SK-N-SH treated with all-trans-retinoic acid at 6 μM for 48 hours (cell line): ENCODE measurements at regions not wholly inside any gene's neighbourhood (a gene's known extent, or its start where the extent isn't known, plus 50 kb on each side); places are given as distances from the start of the nearest gene placed in this dataset.

Experiments
- ATAC-seq: fragments of 200-7000 bp; cut with Tn5 transposase; 3 replicates; pipeline ENCODE4 v1.9.1; 2020; ENCODE audit warnings: mild to moderate bottlenecking, moderate library complexity
- ARNTL ChIP-seq: fragments of 450-650 bp; formaldehyde crosslinking; IDR thresholded peaks from 2 replicates; pipeline ENCODE4 v1.5.0; 2020; ENCODE audit warnings: low read depth, mild to moderate bottlenecking, moderate library complexity, borderline replicate concordance
- BACH2 ChIP-seq: fragments of 250-450 bp; sonication (Bioruptor Pico); IDR thresholded peaks from 2 replicates; pipeline ENCODE4 v1.9.0; 2021; ENCODE audit warnings: mild to moderate bottlenecking, borderline replicate concordance
- CREB5 ChIP-seq: fragments of 250-450 bp; sonication (Bioruptor Pico); IDR thresholded peaks from 2 replicates; pipeline ENCODE4 v1.5.1; 2020; ENCODE audit warnings: low read depth, mild to moderate bottlenecking, moderate library complexity
- CSDC2 ChIP-seq: fragments of 250-450 bp; sonication (Bioruptor Pico); IDR thresholded peaks from 2 replicates; pipeline ENCODE4 v1.5.0; 2020; ENCODE audit warnings: mild to moderate bottlenecking, moderate library complexity
- ESRRG ChIP-seq: fragments of 250-450 bp; sonication (Bioruptor Pico); IDR thresholded peaks from 2 replicates; pipeline ENCODE4 v1.6.1; 2021; ENCODE audit warnings: mild to moderate bottlenecking
- GLIS3 ChIP-seq: fragments of 250-450 bp; sonication (Bioruptor Pico); IDR thresholded peaks from 2 replicates; pipeline ENCODE4 v1.5.0; 2020; ENCODE audit warnings: mild to moderate bottlenecking, moderate library complexity
- ISL1 ChIP-seq: fragments of 250-450 bp; sonication (Bioruptor Pico); IDR thresholded peaks from 2 replicates; pipeline ENCODE4 v2.1.2; 2022; ENCODE audit warnings: mild to moderate bottlenecking, moderate library complexity
- OSR1 ChIP-seq: fragments of 250-450 bp; sonication (Bioruptor Pico); IDR thresholded peaks from 2 replicates; pipeline ENCODE4 v1.8.0; 2022; ENCODE audit warnings: moderate library complexity, mild to moderate bottlenecking, inconsistent platforms
- POU6F1 ChIP-seq: fragments of 250-450 bp; sonication (Bioruptor Pico); IDR thresholded peaks from 2 replicates; pipeline ENCODE4 v1.8.0; 2021; ENCODE audit warnings: low read depth, mild to moderate bottlenecking, moderate library complexity, borderline replicate concordance
- PPARA ChIP-seq: fragments of 250-450 bp; sonication (Bioruptor Pico); IDR thresholded peaks from 2 replicates; pipeline ENCODE4 v1.5.0; 2020; ENCODE audit warnings: mild to moderate bottlenecking, borderline replicate concordance
- SNAI2 ChIP-seq: fragments of 250-450 bp; sonication (Bioruptor Pico); IDR thresholded peaks from 2 replicates; pipeline ENCODE4 v1.5.0; 2020; ENCODE audit warnings: mild to moderate bottlenecking, moderate library complexity
- TCF4 ChIP-seq: fragments of 250-450 bp; sonication (Bioruptor Pico); IDR thresholded peaks from 2 replicates; pipeline ENCODE4 v1.8.0; 2021; ENCODE audit warnings: mild to moderate bottlenecking, moderate library complexity, borderline replicate concordance
- TOX ChIP-seq: fragments of 250-450 bp; sonication (Bioruptor Pico); IDR thresholded peaks from 2 replicates; pipeline ENCODE4 v1.8.0; 2021; ENCODE audit warnings: mild to moderate bottlenecking, moderate library complexity, borderline replicate concordance
- ZC3H10 ChIP-seq: fragments of 250-450 bp; sonication (Bioruptor Pico); IDR thresholded peaks from 2 replicates; pipeline ENCODE4 v1.5.1; 2021; ENCODE audit warnings: mild to moderate bottlenecking, moderate library complexity
- ZFP3 ChIP-seq: fragments of 250-450 bp; sonication (Bioruptor Pico); IDR thresholded peaks from 2 replicates; pipeline ENCODE4 v1.5.0; 2020; ENCODE audit warnings: mild to moderate bottlenecking, moderate library complexity
- ZFP30 ChIP-seq: fragments of 450-650 bp; formaldehyde crosslinking; IDR thresholded peaks from 2 replicates; pipeline ENCODE4 v1.5.0; 2022; ENCODE audit warnings: mild to moderate bottlenecking, moderate library complexity
- ZNF565 ChIP-seq: fragments of 450-650 bp; formaldehyde crosslinking; conservative IDR thresholded peaks from 2 replicates; pipeline ENCODE4 v1.5.0; 2020; ENCODE audit warnings: low read depth, mild to moderate bottlenecking, moderate library complexity
- ZNF70 ChIP-seq: fragments of 450-650 bp; formaldehyde crosslinking; IDR thresholded peaks from 2 replicates; pipeline ENCODE4 v1.5.0; 2020; ENCODE audit warnings: mild to moderate bottlenecking, moderate library complexity
- ZNF8 ChIP-seq: fragments of 450-650 bp; formaldehyde crosslinking; IDR thresholded peaks from 2 replicates; pipeline ENCODE4 v1.5.0; 2020; ENCODE audit warnings: mild to moderate bottlenecking, moderate library complexity
- TF ChIP-seq, protein P1 (sequence below): fragments of 250-450 bp; sonication (Bioruptor Pico); IDR thresholded peaks from 2 replicates; pipeline ENCODE4 v1.8.0; 2020; ENCODE audit warnings: mild to moderate bottlenecking, moderate library complexity, borderline replicate concordance
- TF ChIP-seq, protein P2 (sequence below): fragments of 250-450 bp; sonication (Bioruptor Pico); IDR thresholded peaks from 2 replicates; pipeline ENCODE4 v1.5.1; 2021; ENCODE audit warnings: mild to moderate bottlenecking, moderate library complexity

DNA sequence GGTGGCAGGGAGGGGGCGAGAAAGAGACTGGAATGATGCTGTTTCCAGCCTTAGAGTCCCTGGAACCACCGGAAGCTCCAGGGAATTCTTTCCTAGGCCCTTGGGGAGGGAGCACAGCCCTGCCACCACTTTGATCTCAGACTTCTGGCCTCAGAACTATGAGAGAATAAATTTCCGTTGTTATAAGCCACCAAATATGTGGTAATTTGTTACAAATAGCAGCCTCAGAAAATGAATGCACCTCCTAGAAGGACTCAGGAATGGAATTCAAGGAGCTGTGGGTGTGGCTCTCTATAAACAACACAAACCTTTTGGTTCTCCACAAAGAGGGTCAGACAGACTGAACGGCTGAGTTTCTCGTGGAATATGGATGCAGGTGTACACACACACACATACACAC is 144.5 kb downstream of the ACKR3 start:
- ATAC-seq = no peak
- TF ChIP-seq ARNTL (CRISPR knock-in tag) = no peak
- TF ChIP-seq CREB5 = no peak
- TF ChIP-seq POU6F1 = no peak
- no peak for TF ChIP-seq ESRRG (CRISPR knock-in tag)
- TF ChIP-seq ZNF70 = no peak
- TF ChIP-seq ZNF8 (CRISPR knock-in tag) = no peak
- TF ChIP-seq, protein P1, sequence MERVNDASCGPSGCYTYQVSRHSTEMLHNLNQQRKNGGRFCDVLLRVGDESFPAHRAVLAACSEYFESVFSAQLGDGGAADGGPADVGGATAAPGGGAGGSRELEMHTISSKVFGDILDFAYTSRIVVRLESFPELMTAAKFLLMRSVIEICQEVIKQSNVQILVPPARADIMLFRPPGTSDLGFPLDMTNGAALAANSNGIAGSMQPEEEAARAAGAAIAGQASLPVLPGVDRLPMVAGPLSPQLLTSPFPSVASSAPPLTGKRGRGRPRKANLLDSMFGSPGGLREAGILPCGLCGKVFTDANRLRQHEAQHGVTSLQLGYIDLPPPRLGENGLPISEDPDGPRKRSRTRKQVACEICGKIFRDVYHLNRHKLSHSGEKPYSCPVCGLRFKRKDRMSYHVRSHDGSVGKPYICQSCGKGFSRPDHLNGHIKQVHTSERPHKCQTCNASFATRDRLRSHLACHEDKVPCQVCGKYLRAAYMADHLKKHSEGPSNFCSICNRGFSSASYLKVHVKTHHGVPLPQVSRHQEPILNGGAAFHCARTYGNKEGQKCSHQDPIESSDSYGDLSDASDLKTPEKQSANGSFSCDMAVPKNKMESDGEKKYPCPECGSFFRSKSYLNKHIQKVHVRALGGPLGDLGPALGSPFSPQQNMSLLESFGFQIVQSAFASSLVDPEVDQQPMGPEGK (CRISPR knock-in tag) = no peak

DNA sequence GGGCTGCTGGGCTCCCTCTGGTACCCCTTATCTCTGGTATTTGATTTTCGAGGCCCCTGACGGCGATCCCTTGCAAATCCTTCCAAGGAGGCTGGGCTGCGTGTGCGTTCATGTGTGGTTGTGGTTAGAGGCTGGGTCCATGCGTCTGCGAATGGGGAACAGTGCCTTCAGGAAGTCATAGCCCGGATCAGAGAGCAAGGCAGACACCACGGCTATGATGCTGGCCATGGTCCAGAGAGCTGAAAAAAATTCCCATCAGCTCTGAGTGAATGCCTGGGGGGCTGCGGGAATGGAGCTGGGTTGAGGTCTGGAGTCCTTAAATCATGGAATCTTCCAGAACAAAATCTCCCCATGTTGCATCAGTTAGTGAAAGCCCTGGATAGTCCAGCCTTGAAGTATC is 145.5 kb downstream of the ACKR3 start:
- ATAC-seq = no peak
- no peak for TF ChIP-seq ZNF565 (CRISPR knock-in tag)
- no peak for TF ChIP-seq CSDC2 (CRISPR knock-in tag)
- no peak for TF ChIP-seq SNAI2 (CRISPR knock-in tag)
- TF ChIP-seq TOX (CRISPR knock-in tag) = no peak
- TF ChIP-seq, protein P1 (CRISPR knock-in tag) = no peak
- TF ChIP-seq POU6F1 = no peak
- TF ChIP-seq PPARA (CRISPR knock-in tag) = no peak
- TF ChIP-seq OSR1 (CRISPR knock-in tag) = no peak
- TF ChIP-seq CREB5 = no peak
- no peak for TF ChIP-seq TCF4 (CRISPR knock-in tag)
- no peak for TF ChIP-seq BACH2 (CRISPR knock-in tag)
- TF ChIP-seq ZFP3 (CRISPR knock-in tag) = no peak
- no peak for TF ChIP-seq ZFP30
- TF ChIP-seq, protein P2, sequence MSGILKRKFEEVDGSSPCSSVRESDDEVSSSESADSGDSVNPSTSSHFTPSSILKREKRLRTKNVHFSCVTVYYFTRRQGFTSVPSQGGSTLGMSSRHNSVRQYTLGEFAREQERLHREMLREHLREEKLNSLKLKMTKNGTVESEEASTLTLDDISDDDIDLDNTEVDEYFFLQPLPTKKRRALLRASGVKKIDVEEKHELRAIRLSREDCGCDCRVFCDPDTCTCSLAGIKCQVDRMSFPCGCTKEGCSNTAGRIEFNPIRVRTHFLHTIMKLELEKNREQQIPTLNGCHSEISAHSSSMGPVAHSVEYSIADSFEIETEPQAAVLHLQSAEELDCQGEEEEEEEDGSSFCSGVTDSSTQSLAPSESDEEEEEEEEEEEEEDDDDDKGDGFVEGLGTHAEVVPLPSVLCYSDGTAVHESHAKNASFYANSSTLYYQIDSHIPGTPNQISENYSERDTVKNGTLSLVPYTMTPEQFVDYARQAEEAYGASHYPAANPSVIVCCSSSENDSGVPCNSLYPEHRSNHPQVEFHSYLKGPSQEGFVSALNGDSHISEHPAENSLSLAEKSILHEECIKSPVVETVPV (CRISPR knock-in tag) = no peak
- TF ChIP-seq ARNTL (CRISPR knock-in tag) = no peak
- no peak for TF ChIP-seq GLIS3
- no peak for TF ChIP-seq ZNF70
- TF ChIP-seq ZNF8 (CRISPR knock-in tag) = no peak
- TF ChIP-seq ISL1 (CRISPR knock-in tag) = no peak
- no peak for TF ChIP-seq ZC3H10 (CRISPR knock-in tag)
